HuH-7.5 (cell line): ENCODE measurements at regions not wholly inside any gene's neighbourhood (a gene's known extent, or its start where the extent isn't known, plus 50 kb on each side); places are given as distances from the start of the nearest gene placed in this dataset.
"Not testable (repeated sequence)": the region's sequence is repeated elsewhere in the genome, so short reads cannot be mapped to it uniquely, and the experiment has no call there.

Experiments
- DNase-seq: peaks from one replicate; pipeline ENCODE4 v3.0.0; 2011; ENCODE audit warnings: low spot score

DNA sequence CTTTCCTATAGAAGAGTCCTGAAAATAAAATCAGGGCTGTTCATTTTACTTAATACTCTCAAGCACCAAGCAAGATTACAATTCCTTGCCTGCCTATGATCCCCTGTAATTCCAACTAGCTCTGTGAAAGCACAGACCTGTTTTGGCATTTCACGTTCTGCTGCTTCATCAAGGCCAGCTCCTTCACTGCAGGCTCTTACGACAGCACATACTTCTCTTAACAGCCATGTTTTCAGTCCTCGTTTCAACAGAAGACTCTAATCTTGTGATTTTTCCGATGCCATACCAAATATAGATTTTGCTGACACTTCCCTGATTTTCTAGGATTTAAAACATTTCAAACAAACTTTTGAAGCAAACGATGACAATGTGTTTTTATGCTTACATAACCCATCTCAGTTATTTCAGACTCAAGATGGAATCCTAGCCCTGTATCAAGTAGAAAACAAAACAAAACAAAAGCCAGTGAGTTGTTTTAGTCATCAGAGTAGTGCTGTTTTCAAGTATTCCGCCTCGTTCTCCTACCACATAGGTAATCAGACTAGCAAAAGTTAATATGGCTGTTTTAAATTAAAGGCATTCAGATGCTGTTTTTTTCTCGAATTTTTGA, 616.5 kb upstream of the CITED2 start:
- no peak for DNase-seq

- no peak for DNase-seq
These were observed 615.7 kb upstream of the CITED2 start for GRCh38 chr6:139990026-139990686.

- no peak for DNase-seq
These were observed 614.2 kb upstream of the CITED2 start for GRCh38 chr6:139988685-139989084.

DNA sequence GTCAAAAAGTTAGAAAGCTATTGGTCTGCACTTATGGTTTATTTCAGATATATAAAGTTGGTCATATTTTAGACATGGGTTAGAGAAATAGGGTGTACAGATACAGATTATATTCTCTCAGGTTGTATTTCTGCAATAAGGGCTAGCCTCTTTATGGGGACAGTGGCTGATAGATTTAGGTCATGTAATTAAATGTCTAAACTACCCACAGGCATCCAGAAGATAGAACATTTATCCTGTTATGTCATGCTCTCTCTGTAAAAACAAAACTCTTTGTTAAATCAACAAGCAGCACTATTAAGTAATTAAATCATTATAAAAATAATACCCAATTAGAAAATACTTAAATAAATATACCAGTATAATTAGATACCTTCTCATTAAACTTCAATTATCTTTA, 612.6 kb upstream of the CITED2 start:
- DNase-seq = no peak

DNA sequence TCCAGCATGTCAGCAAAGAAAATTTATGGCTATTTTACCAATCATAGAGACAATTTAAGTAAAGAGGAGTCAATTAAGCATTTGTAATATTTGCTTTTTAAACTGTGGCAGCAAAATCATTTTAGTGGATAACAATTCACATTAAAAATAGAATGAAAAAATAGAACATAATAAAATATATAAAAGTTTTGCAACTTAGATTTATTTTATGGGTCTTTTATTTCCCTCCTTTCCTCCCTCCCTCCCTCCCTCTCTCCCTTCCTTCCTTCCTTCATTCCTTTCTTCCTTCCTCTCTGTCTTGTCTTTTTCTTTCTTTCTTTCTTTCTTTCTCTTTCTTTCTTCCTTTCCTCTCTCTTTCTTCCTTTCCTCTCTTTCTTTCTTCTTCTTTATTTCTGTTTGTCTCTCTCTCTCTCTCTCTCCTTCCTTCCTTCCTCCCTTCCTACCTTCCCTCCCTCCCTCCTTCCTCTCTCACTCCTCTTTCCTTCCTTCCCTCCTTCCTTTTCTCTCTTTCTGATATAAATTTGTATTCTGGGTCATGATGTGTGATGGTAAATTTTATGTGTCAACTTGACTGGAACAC, 610.9 kb upstream of the CITED2 start:
- no peak for DNase-seq

GRCh38 chr6:139984317-139984716, 609.9 kb upstream of the CITED2 start:
- no peak for DNase-seq

DNA sequence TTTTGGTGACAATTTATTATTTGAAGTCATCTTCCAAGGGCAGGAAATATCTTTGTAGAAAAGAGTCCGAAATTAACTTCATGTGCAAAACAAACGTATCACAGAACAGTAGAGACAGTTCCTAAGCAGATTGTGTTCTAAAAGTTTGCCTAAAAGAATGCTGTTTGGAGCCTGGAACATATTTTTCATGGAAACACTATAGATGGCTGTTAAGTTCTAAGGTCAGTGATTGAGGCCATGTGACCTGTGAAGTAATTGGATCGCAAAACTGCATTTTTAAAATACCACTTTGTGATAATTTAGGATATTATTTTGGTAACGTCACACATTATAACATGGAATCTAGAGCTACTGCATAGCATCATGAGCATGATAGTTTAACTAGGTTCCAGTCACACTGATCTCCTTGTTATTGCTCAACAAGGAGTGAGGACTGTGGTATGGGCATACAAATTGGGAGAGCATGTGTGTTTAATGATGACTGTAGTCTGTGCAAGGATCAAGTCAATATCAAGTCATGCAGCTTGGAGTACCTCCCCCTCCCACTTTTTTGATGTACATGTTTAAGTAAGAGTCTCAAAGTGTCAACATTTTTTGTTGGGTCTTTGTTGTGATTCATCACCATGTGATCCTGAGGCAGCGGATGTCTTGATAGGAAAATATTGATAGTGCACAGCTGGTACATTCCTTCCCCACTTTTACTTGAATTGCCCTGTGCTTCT, 609.3 kb upstream of the CITED2 start:
- DNase-seq = no peak

- DNase-seq = no peak
These were observed 608.3 kb upstream of the CITED2 start for GRCh38 chr6:139982652-139983295.

DNA sequence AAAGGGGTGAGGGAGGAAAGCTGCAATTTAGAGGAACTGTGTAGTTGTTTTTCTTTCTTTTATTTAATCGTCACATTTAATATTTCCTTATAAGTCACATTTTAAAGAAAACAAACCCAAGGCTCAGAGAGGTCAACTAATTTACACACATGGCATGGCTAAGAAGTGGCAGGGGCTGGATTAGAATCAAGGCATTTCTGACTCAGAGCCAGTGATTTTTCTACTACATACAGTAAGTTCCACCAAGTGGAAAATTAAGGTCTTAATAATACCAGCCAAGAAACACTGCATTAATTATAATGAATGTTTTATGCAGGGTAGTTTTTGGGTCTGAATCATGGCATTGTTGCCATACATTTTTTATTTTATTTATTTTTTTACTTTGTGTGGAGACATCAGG, 607.7 kb upstream of the CITED2 start:
- DNase-seq = no peak

GRCh38 chr6:139981768-139982181, 607.3 kb upstream of the CITED2 start:
- no peak for DNase-seq

GRCh38 chr6:139981066-139981624, 606.7 kb upstream of the CITED2 start:
- DNase-seq = no peak

- DNase-seq = not testable (repeated sequence)
These were observed 606.2 kb upstream of the CITED2 start for GRCh38 chr6:139980631-139981030.

DNA sequence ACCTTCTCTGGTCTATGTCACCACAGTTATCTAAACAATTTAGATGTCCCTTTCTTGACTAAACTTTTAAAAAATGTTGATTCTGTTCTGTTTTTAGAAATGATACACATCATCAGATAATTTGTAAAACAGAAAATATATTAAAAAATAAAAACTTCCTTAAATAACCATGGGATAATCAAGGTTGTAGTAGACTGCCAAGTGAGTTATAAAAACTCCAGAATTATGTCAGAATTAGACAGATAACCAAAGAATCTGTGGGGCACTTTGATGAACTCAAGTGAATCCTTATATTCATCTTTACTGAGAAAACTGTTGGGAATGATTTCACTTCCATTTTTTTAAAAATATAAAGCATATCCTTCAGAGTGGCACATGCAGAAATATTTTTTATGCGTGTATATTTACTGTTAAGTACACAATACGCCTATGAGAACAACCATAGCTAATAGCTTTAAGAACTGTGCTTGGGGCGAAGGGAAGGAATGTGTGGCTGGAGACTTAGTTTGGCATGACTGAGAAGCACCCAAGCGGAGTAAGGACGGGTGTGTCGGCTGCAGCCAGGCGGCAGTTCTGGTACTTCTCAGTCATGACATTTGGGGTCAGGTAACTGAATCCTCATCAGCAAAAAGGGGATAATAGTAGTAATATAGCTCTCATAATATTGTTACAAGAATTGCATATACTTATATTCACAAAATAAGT, 604.7 kb upstream of the CITED2 start:
- no peak for DNase-seq

DNA sequence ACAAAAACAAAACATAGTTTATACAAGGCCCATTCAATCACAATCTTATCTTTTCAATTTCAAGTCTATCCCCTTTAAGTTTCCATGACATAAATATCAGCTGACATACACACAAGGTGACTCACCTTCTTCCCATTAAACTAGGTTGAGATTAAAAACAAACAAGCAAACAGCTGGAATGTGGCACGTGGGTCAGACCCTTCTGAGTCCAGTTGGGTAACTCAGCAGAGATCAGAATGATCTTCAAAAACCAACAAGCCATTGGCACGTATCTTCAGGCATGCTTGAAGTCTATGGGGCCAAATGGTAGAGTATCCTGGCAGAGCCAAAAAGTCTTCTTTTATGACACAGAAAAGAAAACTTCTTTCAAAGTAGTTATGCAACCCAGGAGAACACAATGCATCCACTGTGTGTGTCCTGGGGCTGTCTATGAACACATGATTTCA, 603.5 kb upstream of the CITED2 start:
- DNase-seq = no peak

DNA sequence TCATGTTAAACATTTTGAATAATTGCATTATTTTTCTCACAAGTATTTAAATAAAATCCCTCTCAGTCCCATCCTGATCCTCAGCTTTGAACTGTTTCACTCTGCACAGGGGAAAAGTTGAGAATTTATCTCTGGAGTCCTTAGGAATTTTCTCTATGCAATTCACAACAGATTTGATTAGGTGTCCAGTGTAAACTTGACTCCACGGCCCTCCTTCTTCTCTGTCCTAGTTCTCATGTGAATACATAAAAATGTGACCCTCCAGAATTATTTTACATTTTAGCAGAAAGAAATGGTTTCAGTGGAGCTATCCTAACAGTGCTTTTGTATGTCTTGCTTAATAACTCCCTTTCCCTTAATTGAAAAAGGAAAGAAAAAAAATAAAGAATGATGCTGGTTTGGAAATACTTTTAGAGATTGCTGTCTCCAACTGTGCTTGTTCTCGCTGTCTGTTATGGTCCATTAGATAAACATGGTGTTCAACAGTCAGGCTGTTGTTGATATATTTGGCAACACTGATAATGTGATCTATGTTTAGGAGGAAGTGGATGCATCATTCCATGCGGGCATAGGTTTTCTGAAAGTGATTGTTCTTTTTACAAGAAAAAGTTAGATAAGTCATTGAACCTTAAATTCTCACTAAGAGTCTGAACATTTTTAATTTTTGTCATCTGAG, 599.4 kb upstream of the CITED2 start:
- no peak for DNase-seq

GRCh38 chr6:139972116-139972515, 597.7 kb upstream of the CITED2 start:
- no peak for DNase-seq

DNA sequence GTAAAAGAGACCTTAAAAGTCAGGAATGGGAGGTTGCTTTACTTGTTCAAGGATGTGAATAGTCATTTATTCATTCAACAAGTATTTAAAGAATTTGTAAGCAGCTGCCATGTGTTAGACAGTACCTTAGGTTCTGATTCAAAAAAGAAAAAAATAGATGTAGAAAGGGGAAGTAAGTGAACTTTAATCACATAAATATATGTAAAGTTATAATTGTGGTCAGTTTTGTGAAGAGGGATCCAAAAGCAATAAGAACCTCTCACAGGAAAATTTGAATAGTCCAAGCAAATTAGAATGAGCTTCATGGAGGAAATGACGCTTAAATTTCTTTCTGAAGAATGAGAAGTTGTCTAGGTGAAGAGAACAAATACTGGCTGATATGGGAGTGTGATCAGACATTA, 596.1 kb upstream of the CITED2 start:
- DNase-seq = no peak

DNA sequence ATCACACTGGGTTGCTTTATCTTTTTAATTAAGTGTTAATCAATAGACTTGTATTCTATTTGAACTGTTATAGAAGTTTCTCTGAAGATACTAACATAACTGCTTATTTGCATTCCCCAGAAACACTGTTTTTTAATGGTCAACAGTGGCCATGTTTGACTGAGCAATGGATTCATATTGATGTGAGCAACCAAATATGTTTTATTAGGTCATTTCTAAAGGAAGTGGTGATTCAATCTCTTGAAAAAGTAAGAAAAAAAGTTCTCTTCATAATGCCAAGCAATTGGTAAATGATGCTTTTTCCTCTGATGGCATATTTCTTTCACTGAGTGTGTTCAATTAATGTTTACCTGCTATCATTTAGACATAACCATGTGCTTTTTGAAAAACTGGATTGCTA, 593.0 kb upstream of the CITED2 start:
- no peak for DNase-seq

DNA sequence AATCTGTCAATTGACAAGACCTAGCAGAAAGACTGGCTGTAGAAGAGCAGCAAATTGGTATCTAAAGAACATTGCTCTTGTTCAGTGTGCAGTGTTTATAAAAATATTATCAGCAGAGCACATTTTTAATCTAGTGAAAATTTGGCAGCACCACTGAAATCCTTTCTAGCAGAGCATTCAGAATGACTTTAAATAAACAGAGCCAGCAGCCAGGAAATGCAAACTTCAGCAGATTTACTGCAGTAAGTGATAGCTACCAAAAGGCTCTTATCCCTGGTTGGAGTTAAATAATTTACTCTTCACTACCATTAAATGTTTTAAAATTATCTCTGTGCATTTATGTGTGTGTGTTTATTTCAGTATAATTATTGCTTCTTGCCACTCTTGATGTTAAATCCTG, 590.9 kb upstream of the CITED2 start:
- no peak for DNase-seq

GRCh38 chr6:139964737-139965136, 590.3 kb upstream of the CITED2 start:
- DNase-seq = no peak
